ENCODE measurements at regions not wholly inside any gene's neighbourhood (a gene's known extent, or its start where the extent isn't known, plus 50 kb on each side); places are given as distances from the start of the nearest gene placed in this dataset.

DNA sequence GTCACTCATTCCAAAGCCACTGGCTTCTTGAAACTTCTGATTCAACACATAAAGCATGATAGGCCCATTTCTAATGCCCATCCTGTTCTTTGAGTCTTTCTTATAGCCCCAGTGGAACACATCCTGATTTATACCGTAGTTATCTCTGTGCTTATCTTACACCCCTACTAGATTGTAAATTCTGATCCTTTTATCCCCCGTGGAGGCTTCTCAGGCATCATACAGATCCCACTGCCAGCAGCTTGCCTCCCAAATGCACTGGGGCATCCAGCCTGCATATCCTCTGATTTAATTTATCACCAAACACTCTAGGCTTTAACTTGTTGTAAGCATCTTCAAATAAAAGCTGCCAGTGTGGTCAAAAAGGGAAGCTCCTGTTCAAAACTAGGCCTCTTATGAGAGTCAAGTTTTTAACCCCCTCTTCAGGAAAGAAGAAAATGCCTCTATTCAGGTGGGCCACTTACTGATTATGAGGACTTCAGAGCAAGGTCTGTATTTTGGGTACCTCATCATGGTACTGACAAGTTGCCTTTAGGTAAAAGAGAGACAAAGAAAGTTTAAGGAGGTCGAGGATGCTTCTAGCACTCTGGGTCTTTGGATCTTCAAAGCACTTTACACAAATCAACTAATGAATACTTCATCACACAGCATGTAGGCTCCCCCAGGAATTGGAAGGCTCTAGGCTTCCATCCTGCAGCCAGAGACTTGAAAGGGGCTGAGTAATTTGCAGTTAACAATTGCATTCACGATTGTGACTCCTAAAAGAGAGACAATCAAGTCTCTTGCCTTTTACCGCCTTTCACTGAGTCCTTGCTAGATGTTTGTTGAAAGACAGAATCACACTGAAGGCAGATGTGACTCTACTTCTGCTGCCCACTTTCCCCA is 95.8 kb upstream of the LDB2 start:
- no peak for DNase-seq

GRCh38 chr4:16992566-16993225 is 94.3 kb upstream of the LDB2 start:
- no peak for DNase-seq

DNA sequence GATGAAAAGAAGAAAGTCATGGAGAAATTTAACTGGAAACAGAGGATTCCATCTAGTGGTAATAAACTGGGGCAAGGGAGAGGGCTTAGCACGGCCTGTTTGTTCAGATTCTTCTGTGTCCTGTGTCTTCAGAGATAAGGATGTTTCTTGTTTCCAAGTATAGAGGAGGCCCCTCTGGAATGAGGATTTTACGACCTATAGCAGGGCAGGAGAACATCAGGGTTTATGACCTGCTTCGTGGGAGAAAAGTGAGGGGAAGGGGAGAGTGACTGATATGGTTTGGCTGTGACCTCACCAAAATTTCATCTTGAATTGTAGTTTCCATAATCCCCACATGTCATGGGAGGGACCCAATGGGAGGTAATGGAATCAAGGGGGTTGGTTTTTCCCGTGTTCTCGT is 93.0 kb upstream of the LDB2 start:
- DNase-seq: no peak

DNA sequence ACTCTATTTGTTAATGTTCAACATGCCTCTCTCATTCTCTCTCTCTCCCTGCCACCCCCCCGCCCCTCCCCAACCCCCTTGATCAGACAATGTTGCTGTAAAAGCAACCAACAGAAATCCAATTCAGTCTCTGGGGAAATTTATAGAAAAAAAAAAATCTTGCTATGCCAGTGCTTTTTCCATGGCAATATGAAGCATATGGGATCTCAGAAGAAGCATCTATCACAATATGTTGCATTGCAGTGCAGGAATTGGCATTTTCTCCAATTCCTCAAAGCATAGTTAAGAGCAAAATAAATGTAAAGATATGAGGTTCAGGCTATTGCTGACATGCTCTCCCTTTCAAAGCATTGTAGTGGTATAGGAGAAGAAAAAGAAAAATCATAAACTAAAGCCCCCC is 90.9 kb upstream of the LDB2 start:
- no peak for DNase-seq

- no peak for DNase-seq
Measured at GRCh38 chr4:16988814-16989213, 90.4 kb upstream of the LDB2 start.

DNA sequence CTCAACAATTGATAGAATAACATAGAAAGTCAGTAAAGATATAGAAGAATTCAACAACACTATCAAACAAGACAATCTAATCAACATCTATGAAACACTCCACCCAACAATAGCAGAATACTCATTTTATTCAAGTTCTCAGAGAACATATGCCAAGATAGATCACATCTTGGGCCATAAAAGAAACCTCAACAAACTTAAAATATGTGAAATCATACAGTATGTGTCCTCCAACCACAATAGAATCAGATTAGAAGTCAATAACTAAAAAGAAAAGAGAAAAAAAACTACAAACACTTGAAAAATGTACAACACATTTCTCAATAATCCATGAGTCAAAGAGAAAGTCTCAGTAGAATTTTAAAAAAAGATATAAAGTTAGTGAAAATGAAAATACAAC is 78.6 kb upstream of the LDB2 start:
- DNase-seq: no peak

DNA sequence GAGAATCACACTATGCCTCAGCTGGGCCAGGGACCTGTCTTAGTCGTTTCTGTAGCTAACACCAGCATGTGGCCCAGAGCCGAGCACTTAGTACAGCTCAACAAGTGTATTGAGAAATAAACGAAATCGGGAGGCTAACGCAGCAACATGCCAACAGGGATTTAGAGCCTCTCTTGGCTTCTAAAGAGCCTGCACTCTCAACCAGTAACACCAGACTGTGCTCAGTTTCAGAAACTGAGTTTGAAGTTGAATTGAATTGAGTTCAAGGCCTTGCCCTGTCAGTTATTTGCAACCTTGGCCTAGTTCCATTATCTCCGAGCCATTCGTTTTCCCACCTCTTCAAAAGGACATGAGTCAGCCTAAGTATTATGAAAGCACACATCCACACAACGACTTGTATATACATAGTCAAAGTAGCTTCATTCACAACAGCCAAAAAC is 71.3 kb upstream of the LDB2 start:
- DNase-seq: no peak

DNA sequence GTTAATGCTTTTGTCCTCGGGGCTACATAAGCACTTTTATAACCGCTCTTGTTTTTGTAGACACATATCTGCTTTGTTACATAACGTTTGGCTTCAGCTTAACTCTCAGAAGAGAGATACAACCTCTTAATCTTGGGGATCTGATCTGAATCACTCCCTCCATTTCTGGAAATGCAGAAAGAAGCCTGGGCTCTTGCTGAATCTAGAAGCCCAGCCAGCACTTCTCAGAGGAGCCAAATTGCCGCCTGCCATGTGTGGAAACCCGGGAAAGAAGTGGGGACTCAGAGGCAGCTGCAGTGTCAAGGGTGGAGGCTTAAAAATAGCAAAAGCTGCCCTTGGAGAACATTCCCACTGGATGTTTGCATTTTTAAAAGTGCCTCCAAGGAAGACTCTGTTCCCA is 69.3 kb upstream of the LDB2 start:
- DNase-seq: no peak

DNA sequence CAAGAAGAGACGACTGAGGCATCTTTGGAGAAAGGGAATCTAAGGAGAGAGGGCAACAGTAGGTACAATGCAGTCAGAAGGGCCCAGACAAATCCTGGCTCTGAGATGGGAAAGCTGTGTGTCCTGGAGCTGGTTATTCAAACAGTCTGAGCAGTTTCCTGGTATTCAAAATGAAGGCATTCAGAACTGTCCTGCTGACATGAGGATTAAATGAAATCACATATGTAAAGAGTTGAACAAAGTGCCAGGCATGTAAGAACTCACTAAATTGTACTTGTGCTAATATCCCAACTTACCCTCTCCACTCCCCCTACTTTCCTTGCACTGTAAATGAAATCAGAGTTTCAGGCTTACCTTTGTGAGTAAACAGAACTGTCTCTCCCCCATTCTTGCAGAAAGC is 60.9 kb upstream of the LDB2 start:
- no peak for DNase-seq

- no peak for DNase-seq
Measured at GRCh38 chr4:16952896-16953630, 54.6 kb upstream of the LDB2 start.

DNA sequence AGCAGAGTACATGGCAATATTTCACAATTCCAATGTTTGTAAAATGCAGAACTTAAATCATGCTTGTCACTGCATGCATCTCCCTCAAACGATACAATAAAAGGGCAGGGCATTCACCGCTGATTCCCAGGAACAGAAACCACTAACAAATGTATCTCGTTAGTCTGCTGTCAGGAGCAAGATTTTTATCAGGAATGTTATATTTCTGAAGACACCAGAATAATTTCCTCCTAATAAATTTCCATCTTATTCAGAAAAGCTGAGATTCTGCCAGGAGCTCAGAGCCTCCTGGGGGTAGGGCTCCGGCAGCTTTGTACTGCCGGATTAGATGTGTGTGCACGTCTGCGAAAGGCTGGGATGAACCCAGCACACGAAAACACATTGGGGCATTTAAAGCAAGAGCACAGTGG is 54.0 kb upstream of the LDB2 start:
- no peak for DNase-seq
